Trophoblast cell (in vitro differentiated cells and primary cell): ENCODE measurements at regions not wholly inside any gene's neighbourhood (a gene's known extent, or its start where the extent isn't known, plus 50 kb on each side); places are given as distances from the start of the nearest gene placed in this dataset.

Experiments
- DNase-seq, 2 donors: peaks; one replicate each; pipeline ENCODE4 v3.0.0-alpha.2; 2016
- H2AFZ ChIP-seq: 2 replicates; pipeline ENCODE4 v1.6.1; 2013; ENCODE audit warnings: low read length, moderate library complexity, mild to moderate bottlenecking; ENCODE audit not compliant: insufficient read depth, poor library complexity
- H2AK5ac ChIP-seq: 2 replicates; pipeline ENCODE4 v1.6.1; 2013; ENCODE audit warnings: mild to moderate bottlenecking, low read length
- H2BK120ac ChIP-seq: 2 replicates; pipeline ENCODE4 v1.6.1; 2013; ENCODE audit warnings: low read length, mild to moderate bottlenecking, moderate library complexity; ENCODE audit not compliant: insufficient read depth, poor library complexity
- H2BK12ac ChIP-seq: 2 replicates; pipeline ENCODE4 v1.6.1; 2013; ENCODE audit warnings: mild to moderate bottlenecking, low read length, moderate library complexity
- H2BK5ac ChIP-seq: 2 replicates; pipeline ENCODE4 v1.6.1; 2013; ENCODE audit warnings: low read length, low read depth, moderate library complexity, mild to moderate bottlenecking; ENCODE audit not compliant: poor library complexity
- H3K14ac ChIP-seq: 2 replicates; pipeline ENCODE4 v1.6.1; 2013; ENCODE audit warnings: mild to moderate bottlenecking, low read length
- H3K18ac ChIP-seq: 2 replicates; pipeline ENCODE4 v1.6.1; 2013; ENCODE audit warnings: mild to moderate bottlenecking, low read length
- H3K23ac ChIP-seq: 2 replicates; pipeline ENCODE4 v1.6.1; 2013; ENCODE audit warnings: low read length
- H3K27ac ChIP-seq: 2 replicates; pipeline ENCODE4 v1.5.1; 2013; ENCODE audit warnings: low read depth, mild to moderate bottlenecking, inconsistent platforms, low read length, moderate library complexity
- H3K27me3 ChIP-seq: 2 replicates; pipeline ENCODE4 v1.6.1; 2013; ENCODE audit warnings: inconsistent platforms, mild to moderate bottlenecking, low read length, moderate library complexity; ENCODE audit not compliant: insufficient read depth
- H3K36me3 ChIP-seq, 2 experiments: 1 replicate in 1 of 2; 2 replicates in 1 of 2; pipeline ENCODE4 v1.6.1; 2013; ENCODE audit warnings: low read length in 2 of 2, mild to moderate bottlenecking in 2 of 2, moderate library complexity in 1 of 2; ENCODE audit not compliant: insufficient read depth in 2 of 2, control insufficient read depth in 1 of 2
- H3K4ac ChIP-seq: 2 replicates; pipeline ENCODE4 v1.6.1; 2013; ENCODE audit warnings: low read depth, mild to moderate bottlenecking, low read length, moderate library complexity
- H3K4me1 ChIP-seq, 2 experiments: 1 replicate in 1 of 2; 2 replicates in 1 of 2; pipeline ENCODE4 v1.6.1; 2013; ENCODE audit warnings: low read length in 2 of 2, mild to moderate bottlenecking in 2 of 2, moderate library complexity in 1 of 2; ENCODE audit not compliant: insufficient read depth in 2 of 2, control insufficient read depth in 1 of 2
- H3K4me2 ChIP-seq: 2 replicates; pipeline ENCODE4 v1.6.1; 2013; ENCODE audit warnings: inconsistent platforms, mild to moderate bottlenecking, low read length, moderate library complexity
- H3K4me3 ChIP-seq: 2 replicates; pipeline ENCODE4 v1.5.1; 2013; ENCODE audit warnings: mild to moderate bottlenecking, low read depth, low read length, inconsistent platforms
- H3K79me1 ChIP-seq: one replicate; pipeline ENCODE4 v1.6.1; 2013; ENCODE audit warnings: low read length
- H3K79me2 ChIP-seq: 2 replicates; pipeline ENCODE4 v1.6.1; 2013; ENCODE audit warnings: low read length, mild to moderate bottlenecking; ENCODE audit not compliant: control insufficient read depth, insufficient read depth, poor library complexity
- H3K9ac ChIP-seq: 2 replicates; pipeline ENCODE4 v1.6.1; 2013; ENCODE audit warnings: mild to moderate bottlenecking, low read length
- H3K9me3 ChIP-seq: 2 replicates; pipeline ENCODE4 v1.6.1; 2013; ENCODE audit warnings: low read depth, mild to moderate bottlenecking, control low read depth, inconsistent platforms, low read length; ENCODE audit not compliant: insufficient read depth
- H4K12ac ChIP-seq: 2 replicates; pipeline ENCODE4 v1.6.1; 2013; ENCODE audit warnings: low read depth, mild to moderate bottlenecking, low read length, moderate library complexity
- H4K8ac ChIP-seq: 2 replicates; pipeline ENCODE4 v1.6.1; 2013; ENCODE audit warnings: low read depth, mild to moderate bottlenecking, low read length, moderate library complexity
- H4K91ac ChIP-seq: one replicate; pipeline ENCODE4 v1.6.1; 2013; ENCODE audit warnings: low read depth, mild to moderate bottlenecking, low read length, moderate library complexity
- whole genome bisulfite sequencing: extraction: QIAGEN DNeasy Blood & Tissue Kit; methylation state at CpG from one replicate; pipeline ENCODE4 v1.1.7; 2013; ENCODE audit warnings: missing lambda C conversion rate; ENCODE audit not compliant: insufficient read length, insufficient coverage; ENCODE audit errors: extremely low coverage; 5-methylcytosine and 5-hydroxymethylcytosine counted together

- Histone ChIP-seq H3K79me1 (no peaks in the 10 kb centered on the region), H3K27me3 (no peaks in the 10 kb centered on the region), H3K18ac (no peak overlapping the region), H3K27ac (no peak overlapping the region), H3K9ac (no peak overlapping the region), H4K12ac (no peak overlapping the region), H2BK120ac (no peak overlapping the region), H3K4me3 (no peak overlapping the region), H3K4ac (no peak overlapping the region), H3K4me1 (no peaks in the 10 kb centered on the region), H3K4me2 (no peak overlapping the region), H3K23ac (no peak overlapping the region), H3K79me2 (no peaks in the 10 kb centered on the region), H3K14ac (no peak overlapping the region), H3K36me3 (no peaks in the 10 kb centered on the region), H2AFZ (no peak overlapping the region), H2AK5ac (no peak overlapping the region), H3K9me3 (peaks cover 2% of the 10 kb centered on the region), H4K8ac (no peak overlapping the region), H2BK5ac (no peak overlapping the region), H4K91ac (no peak overlapping the region), H2BK12ac (no peak overlapping the region)
- DNase-seq: no peak
- WGBS: no CpG with 5 or more reads among the region's 6 CpGs
Measured at GRCh38 chr14:65803885-65804284, 391.4 kb downstream of the FUT8 start.

GRCh38 chr14:65804439-65805112 lies 392.0 kb downstream of the FUT8 start:
- no peak overlapping the region for H4K8ac ChIP-seq
- no peak overlapping the region for H3K4ac ChIP-seq
- H3K79me1 ChIP-seq: no peaks in the 10 kb centered on the region
- no peak overlapping the region for H3K9ac ChIP-seq
- H4K12ac ChIP-seq: no peak overlapping the region
- H3K18ac ChIP-seq: no peak overlapping the region
- H3K36me3 ChIP-seq: no peaks in the 10 kb centered on the region
- no peaks in the 10 kb centered on the region for H3K79me2 ChIP-seq
- DNase-seq: no peak
- no CpG with 5 or more reads among the region's 14 CpGs for WGBS
- H2BK5ac ChIP-seq: no peak overlapping the region
- no peak overlapping the region for H2BK12ac ChIP-seq
- H3K27ac ChIP-seq: no peak overlapping the region
- no peaks in the 10 kb centered on the region for H3K27me3 ChIP-seq
- H2AK5ac ChIP-seq: no peak overlapping the region
- H3K4me2 ChIP-seq: no peak overlapping the region
- peaks cover 5% of the 10 kb centered on the region for H3K9me3 ChIP-seq
- H3K14ac ChIP-seq: no peak overlapping the region
- no peak overlapping the region for H3K23ac ChIP-seq
- no peaks in the 10 kb centered on the region for H3K4me1 ChIP-seq
- H4K91ac ChIP-seq: no peak overlapping the region
- no peak overlapping the region for H2AFZ ChIP-seq
- H3K4me3 ChIP-seq: no peak overlapping the region
- no peak overlapping the region for H2BK120ac ChIP-seq

DNA sequence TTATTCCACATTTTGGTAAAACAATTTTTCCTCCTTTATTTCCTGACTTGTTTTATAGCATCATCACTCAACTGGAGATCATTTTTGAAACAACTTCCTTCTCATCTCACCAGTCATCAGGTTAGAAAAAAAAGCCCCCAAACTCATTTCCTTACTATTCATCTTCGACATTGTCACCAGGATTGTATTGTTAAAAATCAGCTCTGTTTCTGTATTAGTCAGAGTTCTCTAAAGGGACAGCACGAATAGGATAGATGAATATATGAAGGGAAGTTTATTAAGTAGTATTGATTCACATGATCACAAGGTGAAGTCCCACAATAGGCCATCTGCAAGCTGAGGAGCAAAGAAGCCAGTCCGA lies 392.6 kb downstream of the FUT8 start:
- Histone ChIP-seq H3K14ac (no peak overlapping the region), H3K18ac (no peak overlapping the region), H4K8ac (no peak overlapping the region), H2BK12ac (no peak overlapping the region), H2BK5ac (no peak overlapping the region), H2BK120ac (no peak overlapping the region), H3K79me1 (no peaks in the 10 kb centered on the region), H3K9me3 (peaks cover 5% of the 10 kb centered on the region), H3K27ac (no peak overlapping the region), H3K36me3 (no peaks in the 10 kb centered on the region), H2AK5ac (no peak overlapping the region), H2AFZ (no peak overlapping the region), H3K9ac (no peak overlapping the region), H3K27me3 (no peaks in the 10 kb centered on the region), H3K4me1 (no peaks in the 10 kb centered on the region), H3K23ac (no peak overlapping the region), H4K12ac (no peak overlapping the region), H3K4me2 (no peak overlapping the region), H3K4me3 (no peak overlapping the region), H3K79me2 (no peaks in the 10 kb centered on the region), H3K4ac (no peak overlapping the region), H4K91ac (no peak overlapping the region)
- WGBS: no CpG with 5 or more reads among the region's 3 CpGs
- DNase-seq: no peak

GRCh38 chr14:65808390-65808789 lies 395.9 kb downstream of the FUT8 start:
- no peak overlapping the region for H3K23ac ChIP-seq
- no peaks in the 10 kb centered on the region for H3K79me2 ChIP-seq
- H3K4me3 ChIP-seq: no peak overlapping the region
- H2BK5ac ChIP-seq: no peak overlapping the region
- WGBS: no CpG with 5 or more reads among the region's 2 CpGs
- H4K8ac ChIP-seq: no peak overlapping the region
- no peaks in the 10 kb centered on the region for H3K4me1 ChIP-seq
- H4K91ac ChIP-seq: no peak overlapping the region
- DNase-seq: no peak
- H3K9me3 ChIP-seq: peaks cover 5% of the 10 kb centered on the region
- H3K4me2 ChIP-seq: no peak overlapping the region
- H3K4ac ChIP-seq: no peak overlapping the region
- H3K27ac ChIP-seq: no peak overlapping the region
- no peak overlapping the region for H3K14ac ChIP-seq
- no peaks in the 10 kb centered on the region for H3K27me3 ChIP-seq
- H2AK5ac ChIP-seq: no peak overlapping the region
- H4K12ac ChIP-seq: no peak overlapping the region
- H3K79me1 ChIP-seq: no peaks in the 10 kb centered on the region
- no peak overlapping the region for H3K9ac ChIP-seq
- no peak overlapping the region for H2BK12ac ChIP-seq
- no peak overlapping the region for H3K18ac ChIP-seq
- no peaks in the 10 kb centered on the region for H3K36me3 ChIP-seq
- no peak overlapping the region for H2AFZ ChIP-seq
- H2BK120ac ChIP-seq: no peak overlapping the region
